ENCODE measurements at regions not wholly inside any gene's neighbourhood (a gene's known extent, or its start where the extent isn't known, plus 50 kb on each side); places are given as distances from the start of the nearest gene placed in this dataset.

DNA sequence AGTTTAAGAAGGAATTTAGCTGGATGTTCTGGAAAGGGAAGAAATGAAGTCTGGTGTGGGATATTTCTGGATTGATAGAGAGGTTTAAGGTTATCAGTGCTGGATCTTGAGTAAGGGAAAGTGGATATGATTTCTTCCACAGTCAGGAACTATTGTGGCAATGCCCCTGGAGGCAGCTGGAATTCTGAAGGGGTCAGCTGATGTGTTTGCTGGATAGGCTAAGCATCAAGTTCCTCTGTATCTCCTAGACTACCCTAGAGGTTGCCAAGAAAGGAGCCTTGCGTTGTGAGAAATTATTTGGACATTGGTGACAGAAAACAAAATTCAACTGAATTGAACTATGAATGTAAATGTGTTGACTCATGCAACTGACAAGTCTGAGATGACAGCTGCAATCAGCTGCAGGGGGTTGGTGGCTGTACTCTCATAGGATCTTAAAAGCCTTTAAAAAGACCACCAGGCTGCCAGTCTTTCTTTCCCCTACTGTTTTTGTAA lies 244.4 kb downstream of the ATXN7L3B start (continued):
- no peak for TF ChIP-seq ZNF607 (CRISPR knock-in tag; IDR thresholded peaks at IDR 0.05; ENCODE audit: borderline replicate concordance)

DNA sequence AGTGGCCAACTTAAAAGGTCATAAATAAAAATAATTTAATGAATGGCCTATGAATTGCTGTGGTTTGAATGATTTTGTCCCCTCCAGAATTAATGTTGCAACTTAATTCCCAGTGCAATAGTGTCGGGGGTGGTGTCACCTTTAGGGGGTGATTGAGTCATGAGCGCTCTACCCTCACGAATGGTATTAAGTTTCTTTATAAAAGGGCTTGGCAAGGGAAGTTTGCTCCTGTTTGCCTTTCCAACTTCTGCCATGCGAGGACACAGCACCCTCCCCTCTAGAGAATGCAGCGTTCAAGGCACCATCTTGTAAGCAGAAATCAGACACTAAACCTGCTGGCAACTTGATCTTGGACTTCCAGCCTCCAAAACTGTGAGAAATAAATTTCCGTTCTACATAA lies 253.3 kb downstream of the ATXN7L3B start:
- Histone ChIP-seq H3K79me2 (ENCODE audit: insufficient read depth, low read length) (no peaks in the 10 kb centered on the region), H3K9ac (ENCODE audit: insufficient read depth, low read depth, low read length) (no peak overlapping the region), H3K4me2 (ENCODE audit: low read depth, low read length) (no peak overlapping the region), H3K36me3 (replicated peaks in 1 of 2; ENCODE audit: control insufficient read depth in 1 of 2, insufficient read depth in 2 of 2, low read length in 2 of 2) (no peaks in the 10 kb centered on the region), H3K4me1 (ENCODE audit: insufficient read depth, low read length) (no peaks in the 10 kb centered on the region), H3K9me3 (ENCODE audit: low read length) (no peaks in the 10 kb centered on the region), H4K20me1 (ENCODE audit: insufficient read depth, low read length) (no peaks in the 10 kb centered on the region), H3K27me3 (ENCODE audit: control insufficient read depth in 1 of 2, insufficient read depth in 2 of 2, low read length in 2 of 2) (no peaks in the 10 kb centered on the region), H2AFZ (ENCODE audit: low read length) (no peak overlapping the region), H3K27ac (ENCODE audit: extremely low read length, insufficient read depth, low read length) (no peak overlapping the region), H3K4me3 (replicated peaks in 1 of 3; ENCODE audit: insufficient read depth in 1 of 3, low read depth in 2 of 3, low read length in 3 of 3) (no peak overlapping the region)
- in situ Hi-C loops (cut with HindIII; ENCODE audit: extremely low pct_ligation_motif_present, low pct_unique_long_range_greater_than_20kb) (no loop called here), intact Hi-C loops (cut with micrococcal nuclease; ENCODE audit: unreplicated experiment) (no loop called here)
- BruUV-seq (replicated peaks) = no TSS peak
- no peak for ATAC-seq
- 8% methylated on average over 6 of the region's 6 CpGs for WGBS (ENCODE audit: low lambda C conversion rate)
- no peak for DNase-seq (ENCODE audit: low spot score)
- no peak for FAIRE-seq
- ChIA-PET POLR2A (no interaction called here), CTCF (ENCODE audit: low intra/inter-chr PET ratio, low total read pairs) (no interaction called here)
- TF ChIP-seq ZNF549 (CRISPR knock-in tag; IDR thresholded peaks at IDR 0.05) = no peak
- no peak for TF ChIP-seq ZFP36 (IDR thresholded peaks at IDR 0.05; ENCODE audit: borderline replicate concordance, low read depth, low read length, partially characterized antibody)

- no peaks in the 10 kb centered on the region for H3K79me2 ChIP-seq (ENCODE audit: insufficient read depth, low read length)
- H3K4me2 ChIP-seq (ENCODE audit: low read depth, low read length) = no peak overlapping the region
- H3K36me3 ChIP-seq (replicated peaks in 1 of 2; ENCODE audit: control insufficient read depth in 1 of 2, insufficient read depth in 2 of 2, low read length in 2 of 2) = no peaks in the 10 kb centered on the region
- no peak overlapping the region for H3K4me3 ChIP-seq (replicated peaks in 1 of 3; ENCODE audit: insufficient read depth in 1 of 3, low read depth in 2 of 3, low read length in 3 of 3)
- intact Hi-C loops (cut with micrococcal nuclease; ENCODE audit: unreplicated experiment) (no loop called here), in situ Hi-C loops (cut with HindIII; ENCODE audit: extremely low pct_ligation_motif_present, low pct_unique_long_range_greater_than_20kb) (no loop called here)
- no peaks in the 10 kb centered on the region for H3K9me3 ChIP-seq (ENCODE audit: low read length)
- FAIRE-seq (no peak), DNase-seq (ENCODE audit: low spot score) (no peak), ATAC-seq (no peak)
- H3K27ac ChIP-seq (ENCODE audit: extremely low read length, insufficient read depth, low read length) = no peak overlapping the region
- POLR2A ChIA-PET = no interaction called here
- no peaks in the 10 kb centered on the region for H3K27me3 ChIP-seq (ENCODE audit: control insufficient read depth in 1 of 2, insufficient read depth in 2 of 2, low read length in 2 of 2)
- no peaks in the 10 kb centered on the region for H3K4me1 ChIP-seq (ENCODE audit: insufficient read depth, low read length)
- no peaks in the 10 kb centered on the region for H4K20me1 ChIP-seq (ENCODE audit: insufficient read depth, low read length)
- H2AFZ ChIP-seq (ENCODE audit: low read length) = no peak overlapping the region
- no peak overlapping the region for H3K9ac ChIP-seq (ENCODE audit: insufficient read depth, low read depth, low read length)
- no TSS peak for BruUV-seq (replicated peaks)
- 0% methylated on average over 1 of the region's 1 CpG for WGBS (ENCODE audit: low lambda C conversion rate)
- CTCF ChIA-PET (ENCODE audit: low intra/inter-chr PET ratio, low total read pairs) = no interaction called here
- no peak for TF ChIP-seq ZNF841 (CRISPR knock-in tag; IDR thresholded peaks at IDR 0.05; ENCODE audit: borderline replicate concordance)
- no peak for TF ChIP-seq ZSCAN22 (CRISPR knock-in tag; IDR thresholded peaks at IDR 0.05)
- TF ChIP-seq, protein P1, sequence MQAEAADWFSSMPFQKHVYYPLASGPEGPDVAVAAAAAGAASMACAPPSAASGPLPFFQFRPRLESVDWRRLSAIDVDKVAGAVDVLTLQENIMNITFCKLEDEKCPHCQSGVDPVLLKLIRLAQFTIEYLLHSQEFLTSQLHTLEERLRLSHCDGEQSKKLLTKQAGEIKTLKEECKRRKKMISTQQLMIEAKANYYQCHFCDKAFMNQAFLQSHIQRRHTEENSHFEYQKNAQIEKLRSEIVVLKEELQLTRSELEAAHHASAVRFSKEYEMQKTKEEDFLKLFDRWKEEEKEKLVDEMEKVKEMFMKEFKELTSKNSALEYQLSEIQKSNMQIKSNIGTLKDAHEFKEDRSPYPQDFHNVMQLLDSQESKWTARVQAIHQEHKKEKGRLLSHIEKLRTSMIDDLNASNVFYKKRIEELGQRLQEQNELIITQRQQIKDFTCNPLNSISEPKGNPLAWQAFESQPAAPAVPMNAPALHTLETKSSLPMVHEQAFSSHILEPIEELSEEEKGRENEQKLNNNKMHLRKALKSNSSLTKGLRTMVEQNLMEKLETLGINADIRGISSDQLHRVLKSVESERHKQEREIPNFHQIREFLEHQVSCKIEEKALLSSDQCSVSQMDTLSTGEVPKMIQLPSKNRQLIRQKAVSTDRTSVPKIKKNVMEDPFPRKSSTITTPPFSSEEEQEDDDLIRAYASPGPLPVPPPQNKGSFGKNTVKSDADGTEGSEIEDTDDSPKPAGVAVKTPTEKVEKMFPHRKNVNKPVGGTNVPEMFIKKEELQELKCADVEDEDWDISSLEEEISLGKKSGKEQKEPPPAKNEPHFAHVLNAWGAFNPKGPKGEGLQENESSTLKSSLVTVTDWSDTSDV (CRISPR knock-in tag; IDR thresholded peaks at IDR 0.05) = no peak
- no peak for TF ChIP-seq JDP2 (CRISPR knock-in tag; IDR thresholded peaks at IDR 0.05; ENCODE audit: borderline replicate concordance)
- no peak for TF ChIP-seq CENPX (CRISPR knock-in tag; IDR thresholded peaks at IDR 0.05)
- TF ChIP-seq ZNF337 (CRISPR knock-in tag; IDR thresholded peaks at IDR 0.05; ENCODE audit: borderline replicate concordance, low read depth) = no peak
- TF ChIP-seq, protein P2, sequence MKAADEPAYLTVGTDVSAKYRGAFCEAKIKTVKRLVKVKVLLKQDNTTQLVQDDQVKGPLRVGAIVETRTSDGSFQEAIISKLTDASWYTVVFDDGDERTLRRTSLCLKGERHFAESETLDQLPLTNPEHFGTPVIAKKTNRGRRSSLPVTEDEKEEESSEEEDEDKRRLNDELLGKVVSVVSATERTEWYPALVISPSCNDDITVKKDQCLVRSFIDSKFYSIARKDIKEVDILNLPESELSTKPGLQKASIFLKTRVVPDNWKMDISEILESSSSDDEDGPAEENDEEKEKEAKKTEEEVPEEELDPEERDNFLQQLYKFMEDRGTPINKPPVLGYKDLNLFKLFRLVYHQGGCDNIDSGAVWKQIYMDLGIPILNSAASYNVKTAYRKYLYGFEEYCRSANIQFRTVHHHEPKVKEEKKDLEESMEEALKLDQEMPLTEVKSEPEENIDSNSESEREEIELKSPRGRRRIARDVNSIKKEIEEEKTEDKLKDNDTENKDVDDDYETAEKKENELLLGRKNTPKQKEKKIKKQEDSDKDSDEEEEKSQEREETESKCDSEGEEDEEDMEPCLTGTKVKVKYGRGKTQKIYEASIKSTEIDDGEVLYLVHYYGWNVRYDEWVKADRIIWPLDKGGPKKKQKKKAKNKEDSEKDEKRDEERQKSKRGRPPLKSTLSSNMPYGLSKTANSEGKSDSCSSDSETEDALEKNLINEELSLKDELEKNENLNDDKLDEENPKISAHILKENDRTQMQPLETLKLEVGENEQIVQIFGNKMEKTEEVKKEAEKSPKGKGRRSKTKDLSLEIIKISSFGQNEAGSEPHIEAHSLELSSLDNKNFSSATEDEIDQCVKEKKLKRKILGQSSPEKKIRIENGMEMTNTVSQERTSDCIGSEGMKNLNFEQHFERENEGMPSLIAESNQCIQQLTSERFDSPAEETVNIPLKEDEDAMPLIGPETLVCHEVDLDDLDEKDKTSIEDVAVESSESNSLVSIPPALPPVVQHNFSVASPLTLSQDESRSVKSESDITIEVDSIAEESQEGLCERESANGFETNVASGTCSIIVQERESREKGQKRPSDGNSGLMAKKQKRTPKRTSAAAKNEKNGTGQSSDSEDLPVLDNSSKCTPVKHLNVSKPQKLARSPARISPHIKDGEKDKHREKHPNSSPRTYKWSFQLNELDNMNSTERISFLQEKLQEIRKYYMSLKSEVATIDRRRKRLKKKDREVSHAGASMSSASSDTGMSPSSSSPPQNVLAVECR (CRISPR knock-in tag; IDR thresholded peaks at IDR 0.05; ENCODE audit: borderline replicate concordance) = no peak
- TF ChIP-seq ZBTB1 (CRISPR knock-in tag; IDR thresholded peaks at IDR 0.05; ENCODE audit: borderline replicate concordance) = no peak
These were observed 253.7 kb downstream of the ATXN7L3B start for GRCh38 chr12:74791365-74791764.

Measured in HepG2 (cell line).